Fibroblast of lung (primary cell): ENCODE measurements at regions not wholly inside any gene's neighbourhood (a gene's known extent, or its start where the extent isn't known, plus 50 kb on each side); places are given as distances from the start of the nearest gene placed in this dataset.

ENCODE experiments used
- DNase-seq, 2 donors: peaks; one replicate each; pipeline versions ENCODE4 v3.0.0 to v3.0.0-alpha.2; 2010; ENCODE audit warnings: low read depth in 2 of 2
- H2AFZ ChIP-seq: 2 replicates; pipeline ENCODE4 v1.5.1; 2012; ENCODE audit warnings: low read length, control low read depth, inconsistent platforms
- H3K27ac ChIP-seq: 2 replicates; pipeline ENCODE4 v1.5.1; 2011; ENCODE audit warnings: low read length, control low read depth; ENCODE audit not compliant: insufficient read depth
- H3K27me3 ChIP-seq: 2 replicates; pipeline ENCODE4 v1.5.1; 2011; ENCODE audit warnings: mild to moderate bottlenecking, low read length; ENCODE audit not compliant: control insufficient read depth, insufficient read depth
- H3K36me3 ChIP-seq: 2 replicates; pipeline ENCODE4 v1.5.1; 2011; ENCODE audit warnings: low read length; ENCODE audit not compliant: control insufficient read depth, insufficient read depth
- H3K4me1 ChIP-seq: 2 replicates; pipeline ENCODE4 v1.5.1; 2011; ENCODE audit warnings: low read length; ENCODE audit not compliant: control insufficient read depth, insufficient read depth; ENCODE audit errors: extremely low read depth
- H3K4me2 ChIP-seq: 2 replicates; pipeline ENCODE4 v1.5.1; 2011; ENCODE audit warnings: low read length, control low read depth; ENCODE audit not compliant: insufficient read depth; ENCODE audit errors: extremely low read depth
- H3K4me3 ChIP-seq, 4 experiments: fragments of 200-600 bp in 1 of 4; sonication (generic) in 1 of 4; replicated peaks in 1 of 4; 2 replicates each; pipeline ENCODE4 v1.5.1; 2011 to 2016; ENCODE audit warnings: low read length in 4 of 4, low read depth in 3 of 4, mild to moderate bottlenecking in 3 of 4, control low read depth in 2 of 4, inconsistent platforms in 1 of 4, mixed read lengths in 1 of 4; ENCODE audit not compliant: insufficient read depth in 1 of 4; ENCODE audit errors: control extremely low read depth in 1 of 4
- H3K79me2 ChIP-seq: 2 replicates; pipeline ENCODE4 v1.5.1; 2012; ENCODE audit warnings: mild to moderate bottlenecking, low read length, inconsistent platforms; ENCODE audit not compliant: control insufficient read depth, insufficient read depth
- H3K9ac ChIP-seq: 2 replicates; pipeline ENCODE4 v1.5.1; 2011; ENCODE audit warnings: mild to moderate bottlenecking, low read length, control low read depth; ENCODE audit not compliant: insufficient read depth
- H3K9me3 ChIP-seq: 2 replicates; pipeline ENCODE4 v1.5.1; 2012; ENCODE audit warnings: low read depth, low read length; ENCODE audit not compliant: control insufficient read depth, insufficient read depth
- H4K20me1 ChIP-seq: 2 replicates; pipeline ENCODE4 v1.5.1; 2011; ENCODE audit warnings: low read length; ENCODE audit not compliant: control insufficient read depth, insufficient read depth; ENCODE audit errors: extremely low read depth
- EZH2 ChIP-seq: IDR thresholded peaks from 2 replicates; pipeline ENCODE4 v1.5.1; 2012; ENCODE audit warnings: low read length, control low read depth, mild to moderate bottlenecking; ENCODE audit errors: missing control alignments
- TF ChIP-seq, protein P1 (sequence below), 2 donors: IDR thresholded peaks in 1 of 2; conservative IDR thresholded peaks in 1 of 2; 1 replicate in 1 of 2; 2 replicates in 1 of 2; pipeline ENCODE4 v1.5.1; 2011 to 2012; ENCODE audit warnings: low read length in 2 of 2, control low read depth in 1 of 2, inconsistent platforms in 1 of 2, low read depth in 1 of 2, mild to moderate bottlenecking in 1 of 2

GRCh38 chr14:99081880-99082279 lies 190.1 kb downstream of the BCL11B start:
- no peak for TF ChIP-seq EZH2
- TF ChIP-seq, protein P1, sequence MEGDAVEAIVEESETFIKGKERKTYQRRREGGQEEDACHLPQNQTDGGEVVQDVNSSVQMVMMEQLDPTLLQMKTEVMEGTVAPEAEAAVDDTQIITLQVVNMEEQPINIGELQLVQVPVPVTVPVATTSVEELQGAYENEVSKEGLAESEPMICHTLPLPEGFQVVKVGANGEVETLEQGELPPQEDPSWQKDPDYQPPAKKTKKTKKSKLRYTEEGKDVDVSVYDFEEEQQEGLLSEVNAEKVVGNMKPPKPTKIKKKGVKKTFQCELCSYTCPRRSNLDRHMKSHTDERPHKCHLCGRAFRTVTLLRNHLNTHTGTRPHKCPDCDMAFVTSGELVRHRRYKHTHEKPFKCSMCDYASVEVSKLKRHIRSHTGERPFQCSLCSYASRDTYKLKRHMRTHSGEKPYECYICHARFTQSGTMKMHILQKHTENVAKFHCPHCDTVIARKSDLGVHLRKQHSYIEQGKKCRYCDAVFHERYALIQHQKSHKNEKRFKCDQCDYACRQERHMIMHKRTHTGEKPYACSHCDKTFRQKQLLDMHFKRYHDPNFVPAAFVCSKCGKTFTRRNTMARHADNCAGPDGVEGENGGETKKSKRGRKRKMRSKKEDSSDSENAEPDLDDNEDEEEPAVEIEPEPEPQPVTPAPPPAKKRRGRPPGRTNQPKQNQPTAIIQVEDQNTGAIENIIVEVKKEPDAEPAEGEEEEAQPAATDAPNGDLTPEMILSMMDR (conservative IDR thresholded peaks at IDR 0.05 in 1 of 2, IDR thresholded peaks at IDR 0.05 in 1 of 2; ENCODE audit: low read depth in 1 of 2, low read length in 2 of 2): no peak
- Histone ChIP-seq H3K27me3 (no peaks in the 10 kb centered on the region), H4K20me1 (no peaks in the 10 kb centered on the region), H3K4me2 (no peak overlapping the region), H3K9ac (no peak overlapping the region), H3K79me2 (no peaks in the 10 kb centered on the region), H3K4me3 (no peak overlapping the region), H2AFZ (no peak overlapping the region), H3K36me3 (no peaks in the 10 kb centered on the region), H3K9me3 (no peaks in the 10 kb centered on the region), H3K4me1 (no peaks in the 10 kb centered on the region), H3K27ac (no peak overlapping the region)
- no peak for DNase-seq

DNA sequence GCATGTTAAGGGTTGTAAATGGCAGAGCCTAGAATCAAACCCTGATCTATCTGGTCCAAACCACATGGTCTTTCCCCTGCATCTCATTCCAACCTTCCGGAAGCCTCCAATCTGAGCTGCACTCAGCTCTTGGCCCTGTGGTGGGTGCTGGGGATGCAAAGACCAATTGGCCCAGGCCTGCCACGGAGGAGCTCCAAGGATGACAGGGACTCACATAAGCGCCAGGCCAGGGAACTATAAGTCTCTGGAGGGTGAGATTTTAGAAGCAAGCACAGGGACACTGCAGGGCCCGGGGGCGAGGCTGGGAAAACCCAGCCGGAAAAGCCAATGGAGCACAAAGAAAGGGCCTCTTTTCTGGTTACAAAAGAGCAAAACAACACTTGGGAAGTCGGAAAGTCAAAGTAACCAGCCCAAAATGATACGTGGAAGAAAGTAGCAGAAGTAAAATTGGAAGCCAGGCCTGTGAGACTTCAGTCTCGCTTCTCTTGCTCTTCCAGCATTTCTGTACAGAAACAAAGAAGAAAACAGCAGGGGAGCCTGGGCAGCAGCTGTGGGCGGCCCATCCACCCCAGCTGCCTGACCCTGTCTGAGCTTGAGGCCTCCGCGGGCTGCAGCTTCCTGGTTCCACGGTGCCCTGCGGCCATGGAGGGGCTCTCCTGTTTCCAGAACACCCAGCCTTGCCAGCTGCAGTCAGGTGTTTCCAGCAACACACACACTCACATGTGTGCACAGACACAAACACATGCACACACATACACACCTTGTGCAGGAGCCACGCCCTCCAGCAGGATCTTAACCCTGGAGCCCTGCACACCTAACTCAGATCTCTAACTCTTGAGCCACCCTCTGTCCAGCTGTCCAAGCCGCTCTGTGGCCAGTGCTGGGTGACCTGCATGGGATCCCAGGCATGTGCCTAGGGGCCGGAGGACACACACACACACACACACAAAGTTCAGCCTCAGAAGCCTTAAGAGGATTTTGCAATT lies 178.2 kb downstream of the BCL11B start:
- no peaks in the 10 kb centered on the region for H3K9me3 ChIP-seq
- no peaks in the 10 kb centered on the region for H3K79me2 ChIP-seq
- no peak overlapping the region for H2AFZ ChIP-seq
- H3K4me2 ChIP-seq: no peak overlapping the region
- H3K4me1 ChIP-seq: no peaks in the 10 kb centered on the region
- no peak overlapping the region for H3K4me3 ChIP-seq
- no peaks in the 10 kb centered on the region for H4K20me1 ChIP-seq
- H3K27me3 ChIP-seq: no peaks in the 10 kb centered on the region
- H3K9ac ChIP-seq: no peak overlapping the region
- no peaks in the 10 kb centered on the region for H3K36me3 ChIP-seq
- no peak overlapping the region for H3K27ac ChIP-seq
- TF ChIP-seq, protein P1 (conservative IDR thresholded peaks at IDR 0.05 in 1 of 2, IDR thresholded peaks at IDR 0.05 in 1 of 2; ENCODE audit: low read depth in 1 of 2, low read length in 2 of 2): no peak
- no peak for TF ChIP-seq EZH2
- no peak for DNase-seq

DNA sequence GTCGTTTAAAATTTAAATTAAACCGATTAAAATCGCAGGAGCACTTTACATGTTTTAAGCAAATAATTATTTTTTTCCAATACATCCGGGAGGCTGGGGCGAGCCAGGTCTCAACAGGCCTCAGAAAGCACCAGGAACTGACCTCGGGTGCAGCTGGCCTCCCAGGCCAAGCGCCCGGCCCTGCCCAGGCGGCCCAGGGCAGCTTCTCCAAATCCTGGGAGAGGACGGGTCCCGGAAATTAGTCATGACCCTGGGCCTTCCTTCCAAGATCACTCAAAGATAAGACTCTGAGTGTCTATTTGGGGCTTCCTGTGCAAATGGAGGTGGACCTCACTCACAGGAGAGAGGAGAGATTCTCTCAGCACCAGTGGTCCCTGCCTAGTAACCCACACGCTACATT lies 177.1 kb downstream of the BCL11B start:
- Histone ChIP-seq H4K20me1 (no peaks in the 10 kb centered on the region), H3K27ac (no peak overlapping the region), H3K4me3 (no peak overlapping the region), H3K4me2 (no peak overlapping the region), H3K4me1 (no peaks in the 10 kb centered on the region), H2AFZ (no peak overlapping the region), H3K27me3 (no peaks in the 10 kb centered on the region), H3K9me3 (no peaks in the 10 kb centered on the region), H3K79me2 (no peaks in the 10 kb centered on the region), H3K9ac (no peak overlapping the region), H3K36me3 (no peaks in the 10 kb centered on the region)
- no peak for DNase-seq
- TF ChIP-seq, protein P1 (conservative IDR thresholded peaks at IDR 0.05 in 1 of 2, IDR thresholded peaks at IDR 0.05 in 1 of 2; ENCODE audit: low read depth in 1 of 2, low read length in 2 of 2): no peak
- TF ChIP-seq EZH2: no peak
